ENCODE measurements at regions not wholly inside any gene's neighbourhood (a gene's known extent, or its start where the extent isn't known, plus 50 kb on each side); places are given as distances from the start of the nearest gene placed in this dataset.

GRCh38 chr4:56112377-56112776 is 163.6 kb downstream of the CEP135 start:
- TF ChIP-seq POLR2AphosphoS5 (IDR thresholded peaks at IDR 0.05; ENCODE audit: low read depth, low read length) (no peak), TAF1 (IDR thresholded peaks at IDR 0.05; ENCODE audit: borderline replicate concordance, insufficient read depth, low read length) (no peak), SIN3A (IDR thresholded peaks at IDR 0.05; ENCODE audit: borderline replicate concordance, insufficient read depth, low read length) (no peak), REST (IDR thresholded peaks at IDR 0.05; ENCODE audit: insufficient read depth in 1 of 2, low read depth in 2 of 2, low read length in 2 of 2) (no peak), FOXP2 (optimal IDR thresholded peaks at IDR 0.05; ENCODE audit: borderline replicate concordance, extremely low read depth, extremely low read length, insufficient read depth) (no peak)

GRCh38 chr4:56106180-56107147 is 157.7 kb downstream of the CEP135 start:
- TF ChIP-seq TAF1 (IDR thresholded peaks at IDR 0.05; ENCODE audit: borderline replicate concordance, insufficient read depth, low read length) = no peak
- no peak for TF ChIP-seq FOXP2 (optimal IDR thresholded peaks at IDR 0.05; ENCODE audit: borderline replicate concordance, extremely low read depth, extremely low read length, insufficient read depth)
- TF ChIP-seq POLR2AphosphoS5 (IDR thresholded peaks at IDR 0.05; ENCODE audit: low read depth, low read length) = no peak
- no peak for TF ChIP-seq SIN3A (IDR thresholded peaks at IDR 0.05; ENCODE audit: borderline replicate concordance, insufficient read depth, low read length)
- no peak for TF ChIP-seq REST (IDR thresholded peaks at IDR 0.05; ENCODE audit: insufficient read depth in 1 of 2, low read depth in 2 of 2, low read length in 2 of 2)

- TF ChIP-seq REST (IDR thresholded peaks at IDR 0.05; ENCODE audit: insufficient read depth in 1 of 2, low read depth in 2 of 2, low read length in 2 of 2) (no peak), TAF1 (IDR thresholded peaks at IDR 0.05; ENCODE audit: borderline replicate concordance, insufficient read depth, low read length) (no peak), POLR2AphosphoS5 (IDR thresholded peaks at IDR 0.05; ENCODE audit: low read depth, low read length) (no peak), SIN3A (IDR thresholded peaks at IDR 0.05; ENCODE audit: borderline replicate concordance, insufficient read depth, low read length) (no peak), FOXP2 (optimal IDR thresholded peaks at IDR 0.05; ENCODE audit: borderline replicate concordance, extremely low read depth, extremely low read length, insufficient read depth) (no peak)
These were observed 155.4 kb downstream of the CEP135 start for GRCh38 chr4:56104188-56104587.

GRCh38 chr4:56102601-56103000 is 153.9 kb downstream of the CEP135 start:
- TF ChIP-seq TAF1 (IDR thresholded peaks at IDR 0.05; ENCODE audit: borderline replicate concordance, insufficient read depth, low read length) (no peak), POLR2AphosphoS5 (IDR thresholded peaks at IDR 0.05; ENCODE audit: low read depth, low read length) (no peak), REST (IDR thresholded peaks at IDR 0.05; ENCODE audit: insufficient read depth in 1 of 2, low read depth in 2 of 2, low read length in 2 of 2) (no peak), SIN3A (IDR thresholded peaks at IDR 0.05; ENCODE audit: borderline replicate concordance, insufficient read depth, low read length) (no peak), FOXP2 (optimal IDR thresholded peaks at IDR 0.05; ENCODE audit: borderline replicate concordance, extremely low read depth, extremely low read length, insufficient read depth) (no peak)
